GM19395 (cell line): ENCODE measurements at regions not wholly inside any gene's neighbourhood (a gene's known extent, or its start where the extent isn't known, plus 50 kb on each side); places are given as distances from the start of the nearest gene placed in this dataset.
"Not testable (repeated sequence)": the region's sequence is repeated elsewhere in the genome, so short reads cannot be mapped to it uniquely, and the experiment has no call there.

Experiments used
- ATAC-seq: cut with Tn5 transposase; IDR thresholded peaks from one replicate; pipeline ENCODE4 v1.9.1; 2021; ENCODE audit warnings: mild to moderate bottlenecking, moderate library complexity; ENCODE audit not compliant: unreplicated experiment

- no peak for ATAC-seq
These were observed 150.6 kb upstream of the HMGA2 start for GRCh38 chr12:65673732-65674131.

- no peak for ATAC-seq
These were observed 149.1 kb upstream of the HMGA2 start for GRCh38 chr12:65675141-65675621.

DNA sequence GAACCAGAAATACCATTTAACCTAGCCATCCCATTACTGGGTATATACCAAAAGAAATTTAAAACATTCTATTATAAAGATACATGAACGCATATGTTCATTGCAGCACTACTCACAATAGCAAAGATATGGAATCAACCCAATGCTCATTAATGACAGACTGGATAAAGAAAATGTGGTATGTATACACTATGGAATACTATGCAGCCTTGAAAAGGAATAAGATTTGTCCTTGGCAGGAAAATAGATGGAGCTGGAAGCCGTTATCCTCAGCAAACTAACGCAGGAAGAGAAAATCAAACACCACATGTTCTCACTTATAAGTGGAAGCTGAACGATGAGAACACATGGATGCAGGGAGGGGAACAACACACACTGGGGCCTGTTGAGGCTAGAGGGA is 146.1 kb upstream of the HMGA2 start:
- not testable (repeated sequence) for ATAC-seq

- ATAC-seq = no peak
These were observed 143.1 kb upstream of the HMGA2 start for GRCh38 chr12:65681226-65681625.

GRCh38 chr12:65682112-65682511 is 142.2 kb upstream of the HMGA2 start:
- no peak for ATAC-seq

DNA sequence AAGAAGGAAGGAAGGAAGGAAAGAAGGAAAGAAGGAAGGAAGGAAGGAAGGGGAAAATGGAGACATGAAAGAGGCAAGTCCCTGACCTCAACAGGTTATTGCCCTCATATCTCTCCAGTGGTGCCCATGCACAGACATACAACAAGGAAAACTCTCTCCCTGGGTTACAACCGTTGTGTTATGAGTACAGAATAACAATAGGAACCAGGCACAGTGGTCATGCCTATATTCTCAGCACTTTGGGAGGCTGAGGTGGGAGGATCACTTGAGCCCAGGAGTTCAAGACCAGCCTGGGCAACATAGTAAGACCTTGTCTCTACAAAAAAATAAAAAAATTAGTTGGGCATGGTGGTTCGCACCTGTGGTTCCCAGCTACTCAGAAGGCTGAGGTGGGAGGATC is 139.4 kb upstream of the HMGA2 start:
- ATAC-seq = no peak

DNA sequence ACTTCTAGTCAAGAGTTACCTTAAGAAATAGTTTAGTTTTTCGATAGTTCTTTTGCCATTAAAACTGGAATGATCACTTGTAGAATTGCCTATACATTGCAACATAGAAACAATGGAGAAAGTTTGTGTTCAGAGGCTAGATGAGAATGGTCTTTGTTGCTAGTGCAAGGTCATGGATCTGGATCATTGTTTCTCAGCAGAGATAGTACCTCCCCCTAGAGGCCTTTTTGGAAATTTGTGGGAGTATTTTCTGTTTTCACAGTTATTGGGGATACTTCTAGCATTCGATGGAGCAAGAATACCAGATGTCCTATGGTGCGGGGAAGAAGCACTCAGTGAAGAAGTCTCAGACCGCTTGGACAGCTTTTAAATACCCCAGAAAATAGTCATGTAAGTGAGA is 138.8 kb upstream of the HMGA2 start:
- no peak for ATAC-seq

DNA sequence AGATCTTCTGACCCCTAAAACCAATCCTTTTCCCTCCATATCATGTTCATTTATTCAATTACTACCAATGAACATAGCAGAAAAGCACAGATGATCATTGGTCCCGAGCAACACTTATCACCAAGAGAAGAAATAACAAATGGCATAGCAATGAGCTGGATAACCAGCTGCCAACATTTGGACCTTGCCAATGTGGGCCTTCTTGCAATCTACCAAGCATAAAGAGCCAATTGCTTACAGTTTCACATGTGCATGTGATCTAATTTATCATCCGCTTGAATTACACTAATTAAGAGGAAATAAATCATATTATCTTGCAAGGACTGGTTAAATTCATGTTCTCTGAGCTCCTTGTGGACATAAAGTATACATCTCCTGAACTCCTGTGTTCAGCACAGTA is 134.8 kb upstream of the HMGA2 start:
- ATAC-seq = no peak

DNA sequence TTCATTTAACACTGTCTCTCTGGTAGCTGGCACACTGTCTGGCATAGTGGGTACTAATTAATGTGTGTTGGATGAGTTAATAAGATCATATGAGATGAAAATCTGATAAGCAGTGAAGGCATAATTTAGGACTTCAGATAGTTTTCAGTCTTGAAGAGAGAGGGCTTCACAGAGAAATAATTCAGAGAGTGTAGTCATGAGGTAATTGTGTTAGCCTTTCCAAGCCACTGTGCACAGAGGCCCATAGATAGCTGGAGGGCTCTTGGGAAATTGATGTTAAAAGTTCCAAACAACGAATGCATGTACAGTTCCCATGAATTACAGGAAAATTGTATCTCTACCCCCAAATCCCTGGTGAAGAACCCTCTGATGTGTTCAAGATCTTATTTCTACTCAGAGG is 133.8 kb upstream of the HMGA2 start:
- ATAC-seq = no peak

DNA sequence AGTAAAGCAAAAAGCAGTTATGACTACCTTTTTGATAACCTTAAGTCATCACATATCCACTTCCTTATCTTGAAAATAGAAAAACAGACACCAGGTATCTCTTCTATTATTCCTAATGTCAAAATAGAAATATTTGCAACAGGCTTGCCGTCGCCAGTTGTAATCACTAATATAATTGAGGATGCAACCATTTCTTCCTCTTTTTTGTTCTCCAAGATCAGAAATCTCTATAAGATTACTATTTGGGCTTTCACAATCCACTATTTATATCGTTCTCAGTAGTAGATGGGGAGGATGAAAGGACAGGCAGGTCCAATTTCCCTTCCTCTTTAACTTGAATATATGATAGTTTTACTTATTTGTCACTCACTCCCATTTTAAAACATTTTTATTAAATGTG is 130.2 kb upstream of the HMGA2 start:
- ATAC-seq = no peak

DNA sequence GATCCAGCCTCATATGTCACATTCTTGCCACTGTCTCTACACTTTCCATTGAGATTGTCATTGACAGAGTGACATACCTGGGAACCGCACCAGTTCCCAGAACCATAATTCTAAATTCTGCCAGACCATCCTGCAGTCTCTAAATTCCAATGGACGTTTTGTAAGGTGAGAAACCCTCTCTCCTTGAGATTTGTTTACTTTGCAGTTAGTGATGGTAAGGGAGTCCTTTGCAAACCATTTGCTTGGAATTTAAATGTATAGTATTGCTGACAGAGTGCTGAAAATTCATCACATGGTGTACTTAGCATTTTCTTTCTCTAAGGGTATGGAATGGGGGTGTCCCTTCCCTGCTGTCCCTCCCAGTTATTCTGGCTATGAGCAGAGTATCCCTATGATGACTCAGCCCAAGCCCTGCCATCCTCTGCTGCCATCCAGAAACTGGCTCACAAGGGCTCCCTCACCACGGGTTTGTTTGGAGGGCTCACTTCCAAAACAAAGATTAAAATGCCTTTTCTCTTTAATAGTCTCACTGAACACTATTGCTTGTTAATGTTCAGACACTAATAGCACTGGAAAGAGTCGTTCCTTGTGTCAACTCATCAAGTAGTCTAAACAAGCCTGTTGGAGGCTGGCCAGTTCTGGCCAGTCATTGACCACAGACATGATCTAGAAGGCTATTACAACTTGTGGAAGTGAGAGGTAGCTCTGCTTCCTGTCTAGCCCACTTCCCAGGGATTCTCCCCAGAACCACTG is 129.0 kb upstream of the HMGA2 start:
- no peak for ATAC-seq

- no peak for ATAC-seq
These were observed 128.1 kb upstream of the HMGA2 start for GRCh38 chr12:65696227-65696626.

- ATAC-seq = no peak
These were observed 125.0 kb upstream of the HMGA2 start for GRCh38 chr12:65699251-65699650.

GRCh38 chr12:65703176-65703575 is 121.1 kb upstream of the HMGA2 start:
- ATAC-seq = no peak

DNA sequence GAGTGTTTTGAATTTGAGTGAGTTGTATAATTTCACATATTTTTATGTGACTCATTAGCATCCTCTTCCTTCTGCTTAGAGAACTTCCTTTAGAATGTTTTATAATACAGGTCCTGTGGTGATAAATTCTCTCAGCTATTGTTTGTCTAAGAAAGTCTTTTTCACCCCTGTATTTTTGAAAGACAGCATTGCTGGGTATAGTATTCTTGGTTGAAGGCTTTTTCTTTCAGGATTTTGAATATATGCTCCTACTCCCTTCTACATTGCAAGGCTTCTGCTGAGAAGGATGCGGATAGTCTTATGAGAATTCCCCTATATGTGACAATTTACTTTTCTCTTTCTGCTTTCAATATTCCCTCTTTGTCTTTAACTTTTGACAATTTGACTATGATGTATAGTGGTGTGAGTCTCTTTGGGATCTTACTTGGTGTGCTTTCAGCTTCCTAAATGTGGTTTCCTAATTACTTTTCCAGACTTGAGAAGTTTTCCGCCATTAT is 118.9 kb upstream of the HMGA2 start:
- ATAC-seq = no peak

- no peak for ATAC-seq
These were observed 117.2 kb upstream of the HMGA2 start for GRCh38 chr12:65707051-65707450.

DNA sequence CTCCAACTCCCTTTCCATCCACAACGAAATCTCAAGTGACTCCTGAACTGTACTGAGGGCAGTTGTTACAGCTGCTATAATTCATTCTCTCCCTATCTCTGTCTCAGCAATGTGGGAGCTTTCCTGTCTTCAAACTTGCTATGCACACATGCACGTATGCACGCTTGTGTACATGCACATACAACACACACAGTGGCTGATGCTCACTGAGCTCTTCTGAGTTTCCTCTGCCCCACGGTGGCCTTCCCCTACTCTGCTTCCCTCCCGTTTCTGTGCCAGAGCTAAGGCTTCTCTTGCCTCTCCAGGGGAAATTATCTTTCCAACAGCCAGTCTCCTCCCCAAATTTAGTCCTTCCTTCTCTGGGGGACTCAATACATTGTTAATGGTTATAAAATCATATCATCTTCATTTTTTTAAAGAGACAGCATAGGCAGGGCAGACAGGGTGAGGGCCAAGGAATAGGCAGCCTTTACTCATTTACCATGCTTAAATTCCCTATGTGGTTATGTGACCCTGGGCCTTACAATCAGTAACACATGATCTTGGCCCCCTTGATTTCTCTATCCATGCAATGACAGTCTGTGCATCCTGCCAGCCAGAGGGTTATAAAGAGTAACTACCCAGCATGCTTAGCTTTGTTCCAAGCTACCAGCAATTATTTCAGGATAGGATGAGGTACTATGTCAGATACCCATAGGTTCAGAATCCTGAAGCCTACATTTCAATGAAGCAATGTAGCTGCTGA is 111.9 kb upstream of the HMGA2 start:
- ATAC-seq = no peak

GRCh38 chr12:65715961-65716360 is 108.3 kb upstream of the HMGA2 start:
- no peak for ATAC-seq

GRCh38 chr12:65720136-65721130 is 103.8 kb upstream of the HMGA2 start:
- no peak for ATAC-seq

GRCh38 chr12:65721541-65722190 is 102.6 kb upstream of the HMGA2 start:
- ATAC-seq = no peak
